Astrocyte of the spinal cord (primary cell): ENCODE measurements at regions not wholly inside any gene's neighbourhood (a gene's known extent, or its start where the extent isn't known, plus 50 kb on each side); places are given as distances from the start of the nearest gene placed in this dataset.
A peak's percentile ranks its signal among the peaks of the same experiment; 100 is the strongest.

Experiments used
- DNase-seq: peaks from one replicate; pipeline ENCODE4 v3.0.0; 2011; ENCODE audit warnings: low read depth, low spot score
- H3K4me3 ChIP-seq: 2 replicates; pipeline ENCODE4 v1.5.1; 2011; ENCODE audit warnings: low read depth, mild to moderate bottlenecking, low read length, moderate library complexity
- in situ Hi-C: cut with HindIII; loops from 2 replicates; pipeline ENCODE4 v1.10.0; 2017; ENCODE audit warnings: low sequenced_read_pairs
- TF ChIP-seq, protein P1 (sequence below): IDR thresholded peaks from 2 replicates; pipeline ENCODE4 v1.5.1; 2012; ENCODE audit warnings: low read depth, mild to moderate bottlenecking, low read length, inconsistent platforms

DNA sequence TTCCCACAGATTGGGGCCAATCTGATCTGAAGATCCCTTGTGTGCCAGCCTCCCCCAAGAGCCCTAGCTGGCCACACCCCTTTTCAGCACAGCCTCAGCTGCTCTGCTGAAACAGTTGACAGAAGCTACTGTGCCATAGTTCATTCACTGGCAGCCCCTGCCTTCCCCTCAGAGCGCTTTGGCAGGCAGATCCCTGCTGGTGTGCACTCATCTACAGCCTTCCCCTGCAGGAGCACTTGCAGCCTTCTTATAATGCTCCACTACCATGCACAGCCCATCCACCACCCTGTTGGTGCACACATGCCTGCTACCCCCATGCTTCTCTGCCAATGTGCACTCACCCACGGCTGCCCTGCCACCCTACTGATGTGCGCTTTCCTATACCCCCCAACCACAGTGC, 471.3 kb downstream of the MTRR start:
- no peak for DNase-seq
- TF ChIP-seq, protein P1, sequence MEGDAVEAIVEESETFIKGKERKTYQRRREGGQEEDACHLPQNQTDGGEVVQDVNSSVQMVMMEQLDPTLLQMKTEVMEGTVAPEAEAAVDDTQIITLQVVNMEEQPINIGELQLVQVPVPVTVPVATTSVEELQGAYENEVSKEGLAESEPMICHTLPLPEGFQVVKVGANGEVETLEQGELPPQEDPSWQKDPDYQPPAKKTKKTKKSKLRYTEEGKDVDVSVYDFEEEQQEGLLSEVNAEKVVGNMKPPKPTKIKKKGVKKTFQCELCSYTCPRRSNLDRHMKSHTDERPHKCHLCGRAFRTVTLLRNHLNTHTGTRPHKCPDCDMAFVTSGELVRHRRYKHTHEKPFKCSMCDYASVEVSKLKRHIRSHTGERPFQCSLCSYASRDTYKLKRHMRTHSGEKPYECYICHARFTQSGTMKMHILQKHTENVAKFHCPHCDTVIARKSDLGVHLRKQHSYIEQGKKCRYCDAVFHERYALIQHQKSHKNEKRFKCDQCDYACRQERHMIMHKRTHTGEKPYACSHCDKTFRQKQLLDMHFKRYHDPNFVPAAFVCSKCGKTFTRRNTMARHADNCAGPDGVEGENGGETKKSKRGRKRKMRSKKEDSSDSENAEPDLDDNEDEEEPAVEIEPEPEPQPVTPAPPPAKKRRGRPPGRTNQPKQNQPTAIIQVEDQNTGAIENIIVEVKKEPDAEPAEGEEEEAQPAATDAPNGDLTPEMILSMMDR: no peak
- in situ Hi-C loops: no loop called here
- H3K4me3 ChIP-seq: no peak overlapping the region

DNA sequence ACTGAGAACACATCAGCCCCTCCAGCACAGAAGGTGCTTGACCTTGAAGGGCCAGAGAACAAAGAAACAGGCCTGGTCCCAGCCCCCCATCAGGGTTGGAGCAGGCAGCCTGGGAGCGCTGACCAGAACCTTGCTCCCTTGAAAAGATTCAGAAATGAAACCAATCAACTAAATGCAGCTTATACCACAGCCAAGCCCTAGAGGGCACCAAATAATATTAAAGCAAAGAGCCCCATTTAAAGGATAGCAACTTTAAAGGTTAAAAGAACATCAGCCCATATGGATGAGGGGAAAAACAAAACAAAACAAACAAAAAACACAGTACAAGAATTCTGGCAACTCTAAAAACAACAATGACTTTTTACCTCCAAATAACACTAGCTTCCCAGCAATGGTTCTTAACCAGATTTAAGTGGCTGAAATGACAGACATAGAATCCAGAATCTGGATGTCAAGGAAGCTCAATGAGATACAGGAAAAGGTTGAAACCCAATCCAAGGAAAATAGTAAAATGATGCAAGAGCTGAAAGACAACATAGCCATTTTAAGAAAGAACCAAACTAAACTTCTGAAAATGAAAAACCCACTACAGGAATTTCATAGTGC, 471.9 kb downstream of the MTRR start:
- in situ Hi-C loops: no loop called here
- no peak overlapping the region for H3K4me3 ChIP-seq
- TF ChIP-seq, protein P1: peak; percentile 39
- DNase-seq: peak; percentile 5

- in situ Hi-C loops: no loop called here
- TF ChIP-seq, protein P1: no peak
- H3K4me3 ChIP-seq: no peak overlapping the region
- DNase-seq: no peak
Observed at GRCh38 chr5:8341406-8341805, 472.5 kb downstream of the MTRR start.

DNA sequence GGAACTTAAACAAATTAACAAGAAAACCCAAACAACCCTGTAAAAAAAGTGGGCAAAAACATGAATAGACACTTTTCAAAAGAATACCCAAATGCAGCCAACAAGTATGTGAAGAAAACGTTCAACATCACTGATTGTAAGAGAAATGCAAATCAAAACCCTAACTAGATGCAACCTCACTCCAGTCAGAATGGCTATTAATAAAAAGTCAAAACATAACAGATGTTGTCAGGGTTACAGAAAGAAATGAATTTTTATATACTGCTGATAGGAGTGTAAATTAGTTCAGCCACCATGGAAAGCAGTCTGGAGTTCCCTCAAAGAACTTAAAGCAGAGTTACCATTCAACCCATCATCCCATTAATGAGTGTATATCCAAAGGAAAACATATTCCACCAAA, 479.0 kb downstream of the MTRR start:
- H3K4me3 ChIP-seq: no peak overlapping the region
- in situ Hi-C loops: no loop called here
- TF ChIP-seq, protein P1: no peak
- no peak for DNase-seq

GRCh38 chr5:8349855-8350254, 480.9 kb downstream of the MTRR start:
- no peak for DNase-seq
- TF ChIP-seq, protein P1: no peak
- in situ Hi-C loops: no loop called here
- H3K4me3 ChIP-seq: no peak overlapping the region

DNA sequence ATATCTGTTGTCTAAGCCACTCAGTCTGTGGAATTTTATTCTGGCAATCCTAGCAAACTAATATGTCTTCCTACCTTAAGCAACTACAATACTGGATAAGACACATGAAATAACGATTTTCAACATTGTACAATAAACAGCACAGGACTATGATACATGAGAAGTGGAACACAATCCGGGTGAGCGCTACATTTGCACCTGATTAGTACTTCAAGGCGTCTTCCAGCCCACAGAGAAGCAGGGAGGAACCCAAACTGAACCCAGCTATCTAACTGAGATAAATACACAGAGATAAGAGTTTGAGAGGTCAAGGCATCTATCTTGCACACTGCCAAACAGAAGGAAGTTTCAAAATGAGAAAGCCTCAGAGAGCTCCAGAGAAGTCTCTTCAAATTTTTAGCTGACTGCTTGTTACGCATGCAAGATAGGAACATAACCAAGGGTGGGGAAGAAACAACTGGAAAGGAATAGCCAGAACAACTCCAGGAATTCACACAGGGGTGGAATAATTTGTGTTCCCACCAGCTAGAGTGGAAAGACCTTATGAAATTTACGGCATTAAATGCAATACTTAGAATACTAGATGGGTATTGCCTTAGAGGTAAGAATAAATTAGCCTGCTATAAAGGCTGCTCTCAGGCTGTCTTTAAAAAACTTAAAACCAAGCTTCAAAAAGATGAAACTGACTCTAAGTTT, 481.8 kb downstream of the MTRR start:
- H3K4me3 ChIP-seq: no peak overlapping the region
- in situ Hi-C loops: no loop called here
- TF ChIP-seq, protein P1: no peak
- DNase-seq: no peak
